GM12878 (cell line): ENCODE measurements at regions not wholly inside any gene's neighbourhood (a gene's known extent, or its start where the extent isn't known, plus 50 kb on each side); places are given as distances from the start of the nearest gene placed in this dataset.

Experiments used
- ATAC-seq: fragments of 200-7000 bp; cut with Tn5 transposase; 3 replicates; pipeline ENCODE4 v1.9.1; 2020; ENCODE audit warnings: mild to moderate bottlenecking, moderate library complexity
- BruUV-seq: library from RNA; stranded (reverse); fragments of 400-500 nt; replicated peaks from 2 replicates; lab custom pipeline; 2021; lab: Mats Ljungman, UMichigan
- CTCF ChIA-PET: fragments of 300-600 bp; sonication (Branson Sonifier 250); formaldehyde crosslinking; extraction: SDS; loops from one replicate; lab custom pipeline; 2021; ENCODE audit warnings: inconsistent platforms; lab: Yijun Ruan, JAX
- POLR2A ChIA-PET: fragments of 350-600 bp; formaldehyde crosslinking; extraction: SDS; loops from one replicate; lab custom pipeline; 2021; ENCODE audit warnings: inconsistent platforms; lab: Charles Lee
- RAD21 ChIA-PET: fragments of 300-600 bp; sonication (Branson Sonifier 250); formaldehyde crosslinking; loops from one replicate; lab custom pipeline; 2023; ENCODE audit warnings: antibody characterized with exemption; ENCODE audit not compliant: unreplicated experiment; lab: Charles Lee
- SMC1A ChIA-PET: fragments of 300-600 bp; sonication (Branson Sonifier 250); formaldehyde crosslinking; loops from one replicate; lab custom pipeline; 2023; ENCODE audit not compliant: unreplicated experiment, uncharacterized antibody; lab: Charles Lee
- DNase-seq: peaks from one replicate; pipeline ENCODE4 v3.0.0-alpha.2; 2011; ENCODE audit warnings: low read depth, low spot score
- FAIRE-seq: peaks from 3 replicates; lab custom pipeline; 2011; peaks lifted over from hg19 to GRCh38; lab: Jason Lieb, UNC
- H2AFZ ChIP-seq: 2 replicates; pipeline ENCODE4 v1.6.0; 2011; ENCODE audit warnings: low read depth, low read length, control low read depth; ENCODE audit not compliant: control insufficient read depth
- H3K27ac ChIP-seq: 2 replicates; pipeline ENCODE4 v1.5.1; 2011; ENCODE audit warnings: control low read depth; ENCODE audit not compliant: control insufficient read depth, insufficient read depth
- H3K27me3 ChIP-seq, 2 experiments: replicated peaks in 1 of 2; 2 replicates each; pipeline versions ENCODE4 v1.6.0 to v1.6.1; 2011; ENCODE audit warnings: low read length in 1 of 2; ENCODE audit not compliant: control insufficient read depth in 2 of 2, insufficient read depth in 2 of 2
- H3K36me3 ChIP-seq, 2 experiments: 2 replicates each; pipeline ENCODE4 v1.5.1; 2011; ENCODE audit warnings: low read length in 1 of 2; ENCODE audit not compliant: control insufficient read depth in 2 of 2, insufficient read depth in 2 of 2
- H3K4me1 ChIP-seq: 2 replicates; pipeline ENCODE4 v1.6.1; 2011; ENCODE audit warnings: mild to moderate bottlenecking, low read length, moderate library complexity, mixed read lengths; ENCODE audit not compliant: control insufficient read depth, insufficient read depth
- H3K4me2 ChIP-seq: 2 replicates; pipeline ENCODE4 v1.6.0; 2011; ENCODE audit warnings: control low read depth; ENCODE audit not compliant: control insufficient read depth, insufficient read depth
- H3K4me3 ChIP-seq: fragments of 200-600 bp; sonication (generic); 2 replicates; pipeline ENCODE4 v1.5.1; 2016
- H3K79me2 ChIP-seq: 2 replicates; pipeline ENCODE4 v1.6.0; 2011; ENCODE audit warnings: low read length; ENCODE audit not compliant: control insufficient read depth, insufficient read depth
- H3K9ac ChIP-seq: 2 replicates; pipeline ENCODE4 v1.8.0; 2011; ENCODE audit warnings: low read length, control low read depth, mixed read lengths; ENCODE audit not compliant: control insufficient read depth, insufficient read depth
- H3K9me3 ChIP-seq: replicated peaks from 3 replicates; pipeline ENCODE4 v1.5.1; 2011; ENCODE audit warnings: mild to moderate bottlenecking, low read length; ENCODE audit not compliant: control insufficient read depth, insufficient read depth
- H4K20me1 ChIP-seq: 2 replicates; pipeline ENCODE4 v1.6.0; 2011; ENCODE audit not compliant: control insufficient read depth, insufficient read depth
- BHLHE40 ChIP-seq, 2 experiments: fragments of 450-650 bp in 1 of 2; IDR thresholded peaks; 2 replicates each; pipeline ENCODE4 v1.6.1; 2011 to 2017; ENCODE audit warnings: low read depth in 2 of 2, borderline replicate concordance in 1 of 2, improper control_type of control experiment in 1 of 2, low read length in 1 of 2, mild to moderate bottlenecking in 1 of 2
- CHD1 ChIP-seq: IDR thresholded peaks from 2 replicates; pipeline ENCODE4 v1.6.1; 2012; ENCODE audit warnings: low read depth, low read length, improper control_type of control experiment
- E4F1 ChIP-seq: fragments of 450-650 bp; IDR thresholded peaks from 2 replicates; pipeline ENCODE4 v1.6.1; 2018; ENCODE audit warnings: borderline replicate concordance, mild to moderate bottlenecking; ENCODE audit not compliant: partially characterized antibody
- HDAC2 ChIP-seq: fragments of 200-600 bp; sonication (generic); IDR thresholded peaks from 2 replicates; pipeline ENCODE4 v1.6.1; 2017
- IRF4 ChIP-seq: IDR thresholded peaks from 2 replicates; pipeline ENCODE4 v1.6.1; 2011; ENCODE audit warnings: low read depth, low read length
- JUND ChIP-seq: IDR thresholded peaks from 2 replicates; pipeline ENCODE4 v1.6.1; 2012; ENCODE audit warnings: low read depth, mild to moderate bottlenecking, low read length, improper control_type of control experiment, moderate library complexity
- MTA2 ChIP-seq: fragments of 450-650 bp; IDR thresholded peaks from 2 replicates; pipeline ENCODE4 v1.6.1; 2016; ENCODE audit warnings: low read depth, mild to moderate bottlenecking, moderate library complexity
- NFIC ChIP-seq: IDR thresholded peaks from 2 replicates; pipeline ENCODE4 v1.6.1; 2012; ENCODE audit warnings: low read depth, mild to moderate bottlenecking, inconsistent platforms, low read length, moderate library complexity
- NRF1 ChIP-seq: conservative IDR thresholded peaks from 2 replicates; pipeline ENCODE4 v1.6.1; 2011; ENCODE audit warnings: mild to moderate bottlenecking, low read depth, low read length, improper control_type of control experiment
- PAX8 ChIP-seq: fragments of 450-650 bp; IDR thresholded peaks from 2 replicates; pipeline ENCODE4 v1.6.1; 2017; ENCODE audit warnings: mild to moderate bottlenecking, moderate library complexity
- PML ChIP-seq: IDR thresholded peaks from 2 replicates; pipeline ENCODE4 v1.6.1; 2012; ENCODE audit warnings: low read length, inconsistent platforms
- SREBF1 ChIP-seq: IDR thresholded peaks from 2 replicates; pipeline ENCODE4 v1.6.1; 2012; ENCODE audit warnings: mild to moderate bottlenecking, low read length
- SUPT20H ChIP-seq: IDR thresholded peaks from 2 replicates; pipeline ENCODE4 v1.6.1; 2011; ENCODE audit warnings: low read depth, mild to moderate bottlenecking, low read length, moderate library complexity, borderline replicate concordance; ENCODE audit not compliant: control insufficient read depth
- TAF1 ChIP-seq: IDR thresholded peaks from 2 replicates; pipeline ENCODE4 v1.6.1; 2011; ENCODE audit warnings: mild to moderate bottlenecking, low read depth, low read length, borderline replicate concordance
- TCF12 ChIP-seq: IDR thresholded peaks from 2 replicates; pipeline ENCODE4 v1.6.1; 2011; ENCODE audit warnings: low read depth, mild to moderate bottlenecking, low read length
- ZNF207 ChIP-seq: fragments of 450-650 bp; IDR thresholded peaks from 2 replicates; pipeline ENCODE4 v1.6.1; 2014; ENCODE audit warnings: antibody characterized with exemption, mild to moderate bottlenecking, borderline replicate concordance
- ZNF217 ChIP-seq: fragments of 450-650 bp; IDR thresholded peaks from 2 replicates; pipeline ENCODE4 v1.6.1; 2017; ENCODE audit warnings: antibody characterized with exemption, mild to moderate bottlenecking
- ZZZ3 ChIP-seq: IDR thresholded peaks from 2 replicates; pipeline ENCODE4 v1.6.1; 2011; ENCODE audit warnings: low read depth; ENCODE audit not compliant: control insufficient read depth, insufficient read length
- in situ Hi-C: fragments of 300-500 bp; cut with MboI; formaldehyde crosslinking; loops from 9 replicates; pipeline ENCODE4 v1.14.3; 2018; ENCODE audit warnings: mixed read lengths
- intact Hi-C: fragments of 100-400 bp; cut with micrococcal nuclease; formaldehyde crosslinking; loops from one replicate; pipeline ENCODE4 v1.14.2; 2022; ENCODE audit not compliant: unreplicated experiment
- TF ChIP-seq, protein P1 (sequence below): fragments of 450-650 bp; formaldehyde crosslinking; IDR thresholded peaks from 2 replicates; pipeline ENCODE4 v1.4.0; 2022; ENCODE audit warnings: mild to moderate bottlenecking, moderate library complexity

DNA sequence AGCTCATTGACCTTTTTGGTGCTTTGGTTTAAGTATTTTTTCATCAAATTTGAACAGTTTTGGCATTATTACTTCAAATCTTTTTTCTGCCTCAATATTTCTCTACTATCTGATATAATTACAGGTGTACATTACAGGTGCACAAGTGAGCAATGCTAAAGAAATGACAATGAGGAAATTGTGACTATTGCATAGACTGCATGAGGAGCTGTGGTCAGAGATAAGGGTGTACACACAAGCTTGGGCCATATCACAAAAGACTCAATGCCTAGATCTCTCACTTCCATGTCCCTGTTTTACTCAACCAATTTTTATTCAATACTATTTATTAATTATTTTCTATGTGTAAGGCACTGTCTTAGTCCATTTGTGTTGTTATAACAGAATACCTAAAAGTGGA, 251.0 kb upstream of the UBASH3B start:
- ChIA-PET RAD21 (no interaction called here), SMC1A (no interaction called here), CTCF (interaction anchor here (0.7 kb wide), 1 partner anchor 11 kb away, joined by 3 read pairs; no protein-coding TSS in a partner anchor), POLR2A (no interaction called here)
- in situ Hi-C loops, result no loop called here
- Histone ChIP-seq H3K9ac (no peak overlapping the region), H3K4me1 (no peaks in the 10 kb centered on the region), H3K9me3 (no peaks in the 10 kb centered on the region), H3K4me2 (no peak overlapping the region), H3K27ac (no peak overlapping the region), H3K79me2 (no peaks in the 10 kb centered on the region), H3K36me3 (no peaks in the 10 kb centered on the region), H4K20me1 (no peaks in the 10 kb centered on the region), H2AFZ (no peak overlapping the region), H3K27me3 (no peaks in the 10 kb centered on the region), H3K4me3 (no peak overlapping the region)
- TF ChIP-seq NRF1 (no peak), PML (no peak), HDAC2 (no peak), ZNF207 (no peak), MTA2 (no peak), TAF1 (no peak), E4F1 (no peak), PAX8 (no peak), BHLHE40 (IDR thresholded peaks at IDR 0.05; ENCODE audit: borderline replicate concordance in 1 of 2, low read depth in 2 of 2, low read length in 1 of 2) (no peak), JUND (no peak), ZZZ3 (no peak), SREBF1 (no peak), CHD1 (no peak), IRF4 (no peak), ZNF217 (no peak), TCF12 (no peak), SUPT20H (no peak), NFIC (no peak)
- TF ChIP-seq, protein P1, sequence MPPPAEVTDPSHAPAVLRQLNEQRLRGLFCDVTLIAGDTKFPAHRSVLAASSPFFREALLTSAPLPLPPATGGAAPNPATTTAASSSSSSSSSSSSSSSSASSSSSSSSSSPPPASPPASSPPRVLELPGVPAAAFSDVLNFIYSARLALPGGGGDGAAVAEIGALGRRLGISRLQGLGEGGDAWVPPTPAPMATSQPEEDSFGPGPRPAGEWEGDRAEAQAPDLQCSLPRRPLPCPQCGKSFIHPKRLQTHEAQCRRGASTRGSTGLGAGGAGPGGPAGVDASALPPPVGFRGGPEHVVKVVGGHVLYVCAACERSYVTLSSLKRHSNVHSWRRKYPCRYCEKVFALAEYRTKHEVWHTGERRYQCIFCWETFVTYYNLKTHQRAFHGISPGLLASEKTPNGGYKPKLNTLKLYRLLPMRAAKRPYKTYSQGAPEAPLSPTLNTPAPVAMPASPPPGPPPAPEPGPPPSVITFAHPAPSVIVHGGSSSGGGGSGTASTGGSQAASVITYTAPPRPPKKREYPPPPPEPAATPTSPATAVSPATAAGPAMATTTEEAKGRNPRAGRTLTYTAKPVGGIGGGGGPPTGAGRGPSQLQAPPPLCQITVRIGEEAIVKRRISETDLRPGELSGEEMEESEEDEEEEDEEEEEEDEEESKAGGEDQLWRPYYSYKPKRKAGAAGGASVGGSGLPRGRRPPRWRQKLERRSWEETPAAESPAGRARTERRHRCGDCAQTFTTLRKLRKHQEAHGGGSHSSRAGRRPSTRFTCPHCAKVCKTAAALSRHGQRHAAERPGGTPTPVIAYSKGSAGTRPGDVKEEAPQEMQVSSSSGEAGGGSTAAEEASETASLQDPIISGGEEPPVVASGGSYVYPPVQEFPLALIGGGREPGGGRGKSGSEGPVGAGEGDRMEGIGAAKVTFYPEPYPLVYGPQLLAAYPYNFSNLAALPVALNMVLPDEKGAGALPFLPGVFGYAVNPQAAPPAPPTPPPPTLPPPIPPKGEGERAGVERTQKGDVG (CRISPR knock-in tag), result no peak
- ATAC-seq (no peak), FAIRE-seq (no peak), DNase-seq (no peak)
- BruUV-seq, result no TSS peak
- intact Hi-C loops, result no loop called here
